Tibial artery (tissue), 4 donors: ENCODE measurements at regions not wholly inside any gene's neighbourhood (a gene's known extent, or its start where the extent isn't known, plus 50 kb on each side); places are given as distances from the start of the nearest gene placed in this dataset.

ENCODE experiments used
- DNase-seq, 2 donors: peaks; one replicate each; pipeline ENCODE4 v3.0.0-alpha.2; 2019
- H3K27ac ChIP-seq, 2 donors: fragments of 200-600 bp; sonication (generic) in 1 of 2; 1 replicate in 1 of 2; 2 replicates in 1 of 2; pipeline ENCODE4 v1.5.1; 2018 to 2019; ENCODE audit warnings: mild to moderate bottlenecking in 1 of 2
- H3K27me3 ChIP-seq, 2 donors: fragments of 200-600 bp; sonication (generic) in 1 of 2; one replicate each; pipeline versions ENCODE4 v1.5.1 to v1.6.0; 2016 to 2019
- H3K36me3 ChIP-seq, 3 donors: fragments of 200-600 bp; sonication (generic) in 2 of 3; one replicate each; pipeline ENCODE4 v1.5.1; 2016 to 2019; ENCODE audit warnings: mild to moderate bottlenecking in 2 of 3
- H3K4me1 ChIP-seq, 4 donors: fragments of 200-600 bp; sonication (generic) in 2 of 4; 1 replicate in 3 of 4; 2 replicates in 1 of 4; pipeline ENCODE4 v1.5.1; 2016 to 2019
- H3K4me3 ChIP-seq, 2 donors: fragments of 200-600 bp; sonication (generic) in 1 of 2; 1 replicate in 1 of 2; 2 replicates in 1 of 2; pipeline ENCODE4 v1.5.1; 2018 to 2019; ENCODE audit warnings: mild to moderate bottlenecking in 2 of 2
- H3K9me3 ChIP-seq, 3 donors: fragments of 200-600 bp; sonication (generic) in 1 of 3; one replicate each; pipeline ENCODE4 v1.5.1; 2016 to 2019
- CTCF ChIP-seq, 2 experiments: fragments of 200-600 bp in 1 of 2; fragments of 450-650 bp in 1 of 2; IDR thresholded peaks; one replicate each; pipeline ENCODE4 v1.5.1; 2017 to 2019; ENCODE audit warnings: antibody characterized with exemption in 2 of 2, mild to moderate bottlenecking in 1 of 2, moderate library complexity in 1 of 2
- intact Hi-C: fragments of 100-400 bp; cut with DNase I; formaldehyde crosslinking; loops from one replicate; pipeline ENCODE4 v1.15.0; 2023; ENCODE audit warnings: low total_unique reads

DNA sequence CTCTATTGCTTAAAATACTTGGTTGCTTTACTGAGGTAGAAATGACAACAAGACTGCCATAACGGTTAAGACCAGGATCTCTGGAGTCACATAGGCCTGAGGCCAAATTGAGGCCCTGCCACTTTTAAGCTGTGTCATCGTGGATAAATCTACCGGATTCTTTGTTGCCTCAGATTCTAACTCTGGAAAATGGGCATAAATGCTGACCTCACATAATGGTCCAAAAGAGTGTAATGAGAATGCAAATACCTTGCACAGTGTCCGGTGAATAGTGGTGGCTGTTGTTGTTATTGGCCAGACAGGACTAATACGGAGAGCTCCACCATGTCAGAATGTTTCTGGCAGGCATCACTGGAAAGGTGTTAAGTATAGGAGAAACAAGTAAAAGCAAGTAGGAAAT is 346.1 kb downstream of the LMO4 start:
- no peak for DNase-seq
- H3K27ac ChIP-seq: no peak overlapping the region
- H3K27me3 ChIP-seq: no peaks in the 10 kb centered on the region
- H3K36me3 ChIP-seq: no peaks in the 10 kb centered on the region
- no peak overlapping the region for H3K4me3 ChIP-seq
- no peaks in the 10 kb centered on the region for H3K4me1 ChIP-seq
- TF ChIP-seq CTCF (IDR thresholded peaks at IDR 0.05): no peak
- H3K9me3 ChIP-seq: peaks cover 0 to 4% (median 0%) of the 10 kb centered on the region in 3 donors
- intact Hi-C loops: no loop called here

GRCh38 chr1:87678266-87678665 is 349.6 kb downstream of the LMO4 start:
- intact Hi-C loops: no loop called here
- Histone ChIP-seq H3K27ac (no peak overlapping the region), H3K27me3 (no peaks in the 10 kb centered on the region), H3K4me1 (no peaks in the 10 kb centered on the region), H3K4me3 (no peak overlapping the region), H3K9me3 (peaks cover 0 to 4% (median 0%) of the 10 kb centered on the region in 3 donors), H3K36me3 (no peaks in the 10 kb centered on the region)
- TF ChIP-seq CTCF (IDR thresholded peaks at IDR 0.05): no peak
- DNase-seq: no peak

GRCh38 chr1:87682565-87682964 is 353.9 kb downstream of the LMO4 start:
- no peak for DNase-seq
- no peak for TF ChIP-seq CTCF (IDR thresholded peaks at IDR 0.05)
- H3K27ac ChIP-seq: no peak overlapping the region
- H3K4me1 ChIP-seq: peaks cover 0 to 8% (median 0%) of the 10 kb centered on the region in 4 donors
- intact Hi-C loops: no loop called here
- H3K27me3 ChIP-seq: no peaks in the 10 kb centered on the region
- peaks cover 0 to 4% (median 0%) of the 10 kb centered on the region in 3 donors for H3K9me3 ChIP-seq
- no peaks in the 10 kb centered on the region for H3K36me3 ChIP-seq
- H3K4me3 ChIP-seq: no peak overlapping the region

DNA sequence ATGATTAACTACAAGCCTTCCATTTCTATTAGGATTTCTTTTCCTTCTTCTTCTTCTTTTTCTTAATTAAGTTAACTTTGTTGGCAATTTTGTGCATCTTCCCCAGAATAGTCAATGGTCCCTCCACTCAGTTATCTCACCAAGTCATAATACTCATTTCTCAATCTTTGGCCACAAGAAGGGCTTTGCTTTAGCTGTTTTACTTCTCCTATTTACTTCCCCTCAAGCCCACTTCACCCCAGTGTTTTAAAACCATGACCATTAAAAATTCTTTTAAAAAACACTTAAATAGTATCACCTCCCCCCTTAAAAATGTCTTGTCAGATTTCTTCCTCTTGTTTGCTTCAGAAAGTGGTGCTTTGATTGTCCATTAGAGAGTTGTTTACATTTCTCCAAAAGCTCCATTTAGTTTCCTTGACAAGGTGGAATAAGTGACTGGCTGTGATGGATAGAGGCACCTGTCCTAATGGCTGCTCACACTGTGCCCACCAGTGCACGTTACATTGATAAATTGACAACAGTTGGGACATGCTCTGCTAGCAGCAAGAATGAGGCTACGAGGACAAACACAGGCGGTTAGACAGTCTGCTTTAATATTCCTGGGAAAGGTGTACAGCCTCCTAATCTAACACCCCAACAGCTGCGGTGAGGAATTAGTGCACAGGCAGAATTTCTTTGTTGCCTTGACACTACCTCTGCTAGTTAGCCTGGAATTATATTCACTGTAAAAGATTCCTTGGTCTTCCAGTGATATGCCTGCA is 354.7 kb downstream of the LMO4 start:
- no peak for TF ChIP-seq CTCF (IDR thresholded peaks at IDR 0.05)
- Histone ChIP-seq H3K9me3 (peaks cover 0 to 4% (median 0%) of the 10 kb centered on the region in 3 donors), H3K4me1 (peaks cover 0 to 8% (median 0%) of the 10 kb centered on the region in 4 donors), H3K27ac (peak overlapping the region in 1 of 2 donors; percentile 68), H3K27me3 (no peaks in the 10 kb centered on the region), H3K36me3 (no peaks in the 10 kb centered on the region), H3K4me3 (peak overlapping the region; percentile 39 to 52)
- intact Hi-C loops: no loop called here
- no peak for DNase-seq

- intact Hi-C loops: no loop called here
Observed at GRCh38 chr1:87684194-87684593, 355.5 kb downstream of the LMO4 start.

More at GRCh38 chr1:87684194-87684593, 355.5 kb downstream of the LMO4 start:
- no peak for TF ChIP-seq CTCF (IDR thresholded peaks at IDR 0.05)
- Histone ChIP-seq H3K4me3 (peak overlapping the region; percentile 39 to 52), H3K9me3 (peaks cover 0 to 3% (median 0%) of the 10 kb centered on the region in 3 donors), H3K4me1 (peaks cover 0 to 8% (median 0%) of the 10 kb centered on the region in 4 donors), H3K27ac (peak overlapping the region; percentile 26 to 68), H3K27me3 (no peaks in the 10 kb centered on the region), H3K36me3 (no peaks in the 10 kb centered on the region)
- no peak for DNase-seq
